ENCODE measurements at regions not wholly inside any gene's neighbourhood (a gene's known extent, or its start where the extent isn't known, plus 50 kb on each side); places are given as distances from the start of the nearest gene placed in this dataset.

GRCh38 chr7:41058986-41059741, 643.7 kb downstream of the INHBA start (continued):
- TF ChIP-seq CHD7 (IDR thresholded peaks at IDR 0.05; ENCODE audit: insufficient replicate concordance, low read length): peak; percentile 69
- no peak for TF ChIP-seq GABPA (IDR thresholded peaks at IDR 0.05; ENCODE audit: borderline replicate concordance, insufficient read depth, low read length)
- TF ChIP-seq CREB1 (IDR thresholded peaks at IDR 0.05): no peak
- TF ChIP-seq RAD21 (IDR thresholded peaks at IDR 0.05 in 1 of 2, conservative IDR thresholded peaks at IDR 0.05 in 1 of 2; ENCODE audit: low read depth in 2 of 2, low read length in 2 of 2): peak in 1 of 2 experiments; percentile 17; a peak in 3 of 4 replicates
- TF ChIP-seq JUND (IDR thresholded peaks at IDR 0.05; ENCODE audit: low read length): peak; percentile 58; the same call in 1 of the 2 replicates
- peak; percentile 78 for TF ChIP-seq POU5F1 (IDR thresholded peaks at IDR 0.05; ENCODE audit: low read depth, low read length)
- TF ChIP-seq SAP30 (IDR thresholded peaks at IDR 0.05; ENCODE audit: insufficient read depth, insufficient replicate concordance, low read length): no peak
